ENCODE measurements at regions not wholly inside any gene's neighbourhood (a gene's known extent, or its start where the extent isn't known, plus 50 kb on each side); places are given as distances from the start of the nearest gene placed in this dataset.
A peak's percentile ranks its signal among the peaks of the same experiment; 100 is the strongest.

DNA sequence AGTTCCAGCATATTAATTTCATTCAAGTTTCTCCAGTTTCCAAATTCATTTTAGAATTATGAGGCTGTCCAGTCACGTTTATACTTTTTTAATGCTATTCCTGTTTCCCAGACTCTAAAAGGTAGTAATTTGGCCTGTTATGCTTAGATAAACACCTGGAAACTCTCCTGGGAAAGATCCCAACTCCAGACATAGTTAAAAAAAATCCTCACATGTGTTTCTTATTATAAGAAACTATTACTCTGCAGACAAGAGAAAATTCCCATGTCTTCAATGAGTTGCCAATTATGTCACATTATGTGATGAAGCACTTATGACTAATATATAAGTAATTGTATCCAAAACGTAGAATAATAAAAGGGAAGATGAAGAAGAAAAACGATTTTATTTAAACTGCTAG lies 137.1 kb upstream of the TMC3 start:
- DNase-seq = peak; percentile 94

DNA sequence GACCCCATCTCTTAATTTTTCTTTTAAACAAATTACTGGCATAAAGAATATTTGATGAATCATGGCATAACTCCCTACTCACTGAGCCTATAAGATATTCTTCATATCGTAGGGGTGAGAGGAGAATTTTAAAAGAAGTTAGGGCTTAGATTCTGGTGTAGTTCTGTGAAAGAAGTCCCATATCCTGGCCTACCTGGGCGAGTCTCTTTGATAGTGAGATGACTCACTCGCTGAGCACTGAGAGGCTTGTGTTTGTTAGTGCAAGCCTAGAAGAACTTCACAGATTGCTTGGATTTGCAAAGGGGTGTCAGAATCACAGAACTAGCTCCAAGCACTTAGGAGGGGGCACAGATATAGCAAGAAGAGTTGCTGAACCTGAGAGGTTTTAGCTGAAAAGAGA lies 133.8 kb upstream of the TMC3 start:
- DNase-seq = no peak

DNA sequence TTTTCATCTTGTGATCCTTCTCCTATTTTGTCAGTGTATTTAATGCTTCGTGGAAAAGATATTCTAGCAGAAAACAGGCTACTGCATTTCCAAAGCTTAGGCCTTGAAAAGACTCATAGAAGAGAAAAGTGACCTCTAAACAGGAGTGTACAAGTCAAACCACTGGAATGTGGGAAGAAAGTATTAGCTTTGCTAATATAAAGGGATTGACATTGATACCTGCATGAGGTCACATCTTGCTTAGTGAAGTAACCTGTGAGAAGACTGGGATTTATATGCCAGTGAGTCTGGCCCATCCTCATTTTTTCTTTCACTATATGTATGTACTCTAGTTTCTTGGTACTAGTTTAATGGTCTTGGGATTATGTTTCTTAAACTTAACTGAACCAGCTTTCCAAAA lies 132.9 kb upstream of the TMC3 start:
- no peak for DNase-seq

DNA sequence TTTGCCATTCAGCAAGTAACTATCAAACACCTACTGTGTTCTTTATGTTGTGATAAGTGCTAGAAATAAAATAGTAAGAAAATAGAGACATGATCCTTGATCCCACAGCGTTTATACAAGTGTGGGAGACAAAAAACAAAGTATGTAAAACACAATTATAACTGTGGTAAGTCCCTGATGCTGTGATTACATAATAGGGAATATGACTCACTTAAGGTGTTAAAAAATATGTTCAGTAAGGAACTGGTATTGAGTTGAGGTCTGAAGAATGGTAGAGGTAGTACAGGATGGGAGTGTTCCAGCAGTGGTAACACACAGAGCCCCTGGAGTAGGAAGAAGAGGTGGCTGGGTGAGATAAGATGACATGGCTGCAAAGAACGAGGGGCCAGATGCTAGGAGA lies 132.1 kb upstream of the TMC3 start:
- no peak for DNase-seq

GRCh38 chr15:81504170-81504905 lies 130.3 kb upstream of the TMC3 start:
- DNase-seq = peak; percentile 86

DNA sequence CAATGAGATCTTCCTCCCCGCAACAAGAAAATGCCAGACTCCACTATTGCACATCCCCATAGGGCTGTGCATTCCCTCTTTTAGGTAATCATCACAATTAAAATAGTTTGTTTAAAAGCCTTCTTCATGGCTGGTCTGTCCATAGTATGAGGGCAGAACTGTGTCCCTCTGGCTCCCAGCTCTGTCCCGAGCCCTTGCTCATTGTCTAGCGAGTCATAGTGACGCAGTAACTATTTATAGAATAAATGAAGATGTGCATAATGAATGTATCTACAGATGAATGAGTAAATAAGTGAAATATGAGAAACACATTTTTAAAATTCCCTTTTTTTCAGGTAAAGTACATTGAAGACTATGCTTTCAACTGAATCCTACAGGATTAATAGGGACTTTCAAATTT lies 128.4 kb upstream of the TMC3 start:
- DNase-seq = no peak

GRCh38 chr15:81500081-81500480 lies 126.1 kb upstream of the TMC3 start:
- DNase-seq = no peak

- no peak for DNase-seq
These were observed 124.3 kb upstream of the TMC3 start for GRCh38 chr15:81498294-81498693.

GRCh38 chr15:81497238-81497637 lies 123.2 kb upstream of the TMC3 start:
- DNase-seq = no peak

GRCh38 chr15:81495780-81496467 lies 121.9 kb upstream of the TMC3 start:
- DNase-seq = no peak

DNA sequence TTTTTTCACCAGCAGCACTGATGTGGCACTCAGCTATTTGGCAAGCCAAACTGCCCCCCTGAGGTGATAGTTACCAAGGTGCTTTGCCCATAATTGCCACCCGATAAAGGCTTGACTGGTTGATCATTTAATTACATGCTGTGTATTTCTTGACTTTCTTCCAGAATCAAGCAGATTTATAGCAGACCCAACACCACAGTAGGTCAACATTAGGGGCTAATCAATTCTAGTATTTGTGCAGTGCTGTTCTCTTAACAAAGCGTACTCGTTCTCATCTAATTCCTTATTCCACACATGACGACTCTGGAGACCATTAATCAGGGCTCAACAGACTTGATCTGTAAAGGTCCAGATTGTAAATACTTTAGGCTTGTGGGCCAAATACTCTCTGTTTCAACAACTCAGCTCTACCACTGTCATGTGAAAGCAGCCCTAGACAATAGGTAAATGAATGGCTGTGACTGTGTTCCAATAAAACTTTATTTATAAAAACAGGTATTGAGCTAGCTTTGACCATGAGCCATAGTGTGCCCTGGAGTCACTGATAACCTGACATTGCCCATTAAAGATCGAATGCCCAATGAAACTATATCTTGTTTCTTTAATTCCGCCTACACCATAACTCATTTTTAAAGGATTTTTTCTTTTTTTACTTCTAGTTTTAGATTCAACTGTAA lies 119.1 kb upstream of the TMC3 start:
- no peak for DNase-seq

DNA sequence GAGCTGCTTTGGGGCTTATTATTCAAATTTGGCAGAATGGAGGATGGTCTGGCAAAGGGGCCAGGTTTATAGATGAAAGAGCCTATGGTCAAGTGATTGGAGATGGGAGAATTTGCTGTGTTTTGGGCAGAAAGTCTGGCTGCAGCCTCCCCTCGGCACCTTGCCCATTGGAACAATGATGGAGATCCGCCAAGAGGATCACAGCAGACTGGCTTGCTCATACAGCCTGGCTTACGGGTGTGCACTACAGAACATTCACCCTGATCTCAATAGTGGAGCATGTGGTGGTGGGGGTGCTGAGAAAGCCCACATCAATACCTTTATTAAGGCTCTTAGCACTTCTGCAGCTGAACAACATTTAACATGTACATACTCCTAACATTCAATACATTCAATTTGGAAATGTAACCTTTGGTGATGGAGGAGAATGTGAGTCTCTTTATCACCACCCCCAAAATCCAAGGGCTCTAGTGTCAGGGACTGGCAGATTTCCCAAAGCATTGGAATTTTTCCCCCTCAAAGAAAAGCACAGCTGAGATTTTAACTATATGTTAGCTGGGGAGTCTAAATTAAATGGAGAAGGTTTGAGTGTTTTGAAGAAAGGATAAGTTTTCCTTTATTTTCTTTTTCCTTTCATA lies 118.4 kb upstream of the TMC3 start:
- DNase-seq = peak; percentile 91

DNA sequence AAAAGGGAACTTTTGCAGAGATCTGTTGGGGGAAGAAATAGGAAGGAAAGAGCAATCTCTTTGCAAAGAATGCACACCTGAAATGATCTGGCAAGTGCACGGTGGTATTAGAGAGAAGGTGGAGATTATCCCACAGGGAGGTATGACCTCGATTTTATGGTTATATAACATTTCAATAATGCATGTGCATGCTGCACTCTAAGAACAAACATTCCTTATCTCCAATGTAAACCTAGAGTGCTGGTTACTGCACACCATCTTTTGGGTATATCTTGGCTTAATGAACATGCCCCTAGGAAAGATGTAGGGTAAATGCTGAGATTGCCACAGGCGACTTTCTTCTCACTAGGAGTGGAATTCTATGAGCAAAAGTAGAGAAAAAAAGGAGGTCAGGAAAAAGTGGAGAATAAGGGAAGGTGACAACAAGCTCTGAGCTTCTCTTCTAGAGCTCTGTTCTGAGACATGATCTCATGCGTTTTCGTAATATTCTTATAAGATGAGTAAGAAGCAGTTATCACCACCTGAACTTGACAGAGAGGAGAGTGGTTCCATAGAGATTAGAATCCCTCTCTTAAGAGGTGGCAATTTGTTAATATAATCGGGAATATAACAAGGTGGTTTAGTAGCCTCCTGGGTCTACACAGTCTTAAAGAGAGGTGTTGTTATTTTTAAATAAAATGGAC lies 117.5 kb upstream of the TMC3 start:
- DNase-seq = peak; percentile 67

DNA sequence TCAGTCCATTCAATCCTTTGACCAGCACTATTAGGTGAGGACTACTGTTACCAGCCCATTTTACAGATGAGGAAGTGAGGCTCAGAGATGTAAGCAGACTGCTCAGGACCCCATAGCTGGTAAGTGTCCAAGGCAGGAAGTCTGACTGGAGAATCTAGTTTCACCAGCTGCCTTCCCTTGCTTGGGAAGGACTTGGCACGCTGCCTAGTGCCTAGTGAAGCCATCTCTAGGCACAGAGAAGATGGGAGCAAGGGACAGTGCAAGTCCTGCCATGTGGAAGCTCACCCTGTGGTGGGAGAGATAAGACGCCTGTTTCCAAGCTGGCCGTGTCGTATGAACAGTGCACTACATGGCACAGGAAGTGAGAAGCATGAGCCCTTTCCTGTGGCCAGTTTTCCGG lies 111.8 kb upstream of the TMC3 start:
- no peak for DNase-seq

DNA sequence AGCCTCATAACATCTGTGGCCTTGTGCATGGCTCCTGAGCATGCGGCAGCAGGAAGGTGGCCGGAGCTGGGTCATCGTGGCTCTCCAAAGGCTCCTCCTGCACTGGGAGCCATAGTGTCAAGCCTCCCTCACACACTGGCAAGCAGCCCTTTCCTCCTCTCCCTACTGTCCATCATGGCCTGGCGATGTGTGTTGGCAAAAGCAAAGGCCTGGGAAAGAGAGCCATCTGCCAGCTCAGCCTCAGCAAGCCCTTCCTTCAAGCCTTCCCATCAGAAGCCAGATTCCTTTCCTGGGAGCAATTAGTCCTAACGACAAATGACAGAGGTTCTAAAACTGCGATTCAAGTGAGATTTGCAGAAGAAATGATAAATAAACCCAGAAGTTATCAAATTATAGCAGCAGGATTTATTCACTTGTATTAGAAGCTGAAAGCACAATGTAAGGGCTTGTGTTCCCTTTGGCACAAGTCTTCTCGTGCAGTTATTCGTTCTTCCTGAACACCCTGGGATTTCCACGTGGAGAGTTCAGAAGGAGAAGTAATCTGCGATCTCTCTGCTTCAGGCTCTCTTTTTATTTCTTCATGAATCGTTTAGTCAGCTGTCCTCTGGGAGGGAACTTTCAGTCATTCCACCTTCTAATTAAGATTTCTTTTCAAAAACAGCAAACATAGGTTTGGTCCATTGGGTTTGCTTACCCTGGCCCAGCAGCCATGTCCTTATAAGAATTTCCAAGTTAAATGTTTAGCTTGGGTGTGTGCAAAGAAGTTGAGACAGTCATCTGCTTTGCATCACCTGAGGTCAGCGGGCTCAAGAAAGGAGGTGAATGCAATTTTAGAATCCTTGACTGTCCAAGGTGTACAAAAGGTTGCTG lies 110.3 kb upstream of the TMC3 start:
- no peak for DNase-seq

DNA sequence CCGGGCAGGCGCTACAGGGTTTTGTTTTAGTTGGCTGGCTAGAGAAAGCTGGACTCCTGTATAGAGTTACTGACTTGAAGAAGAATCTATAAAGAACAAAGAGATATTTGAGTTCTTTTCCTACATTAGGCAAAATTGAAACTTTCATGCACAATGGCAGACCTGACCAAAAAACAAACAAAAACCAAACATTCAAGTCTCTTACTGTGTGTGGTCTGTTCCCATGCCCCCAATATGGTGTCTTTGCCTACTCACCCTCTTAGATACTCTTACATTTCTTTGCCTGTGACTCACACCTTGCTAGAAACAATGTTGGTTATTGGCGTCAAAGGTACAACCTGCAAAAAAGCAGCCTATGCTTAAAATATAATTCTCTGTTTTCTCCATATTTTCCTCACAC lies 109.5 kb upstream of the TMC3 start:
- no peak for DNase-seq

DNA sequence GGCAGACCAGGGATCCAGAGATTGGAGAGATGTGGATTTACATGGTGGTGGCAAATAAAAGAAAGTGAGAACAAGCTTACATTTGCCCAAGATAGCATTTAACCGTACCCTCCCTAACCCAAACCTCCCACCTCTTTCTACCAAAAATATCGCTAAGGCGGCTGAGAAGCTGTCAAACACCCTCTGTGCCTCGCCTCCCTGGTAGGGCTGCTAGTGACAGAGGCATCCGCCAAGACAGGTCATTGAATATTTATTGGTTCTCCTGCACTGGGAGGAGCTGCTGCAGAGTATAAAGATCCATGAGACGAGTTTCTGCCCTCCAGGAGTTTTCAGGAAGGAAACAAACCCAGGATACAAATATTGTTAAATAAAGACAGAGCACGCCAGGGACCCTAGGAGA lies 107.3 kb upstream of the TMC3 start:
- no peak for DNase-seq

DNA sequence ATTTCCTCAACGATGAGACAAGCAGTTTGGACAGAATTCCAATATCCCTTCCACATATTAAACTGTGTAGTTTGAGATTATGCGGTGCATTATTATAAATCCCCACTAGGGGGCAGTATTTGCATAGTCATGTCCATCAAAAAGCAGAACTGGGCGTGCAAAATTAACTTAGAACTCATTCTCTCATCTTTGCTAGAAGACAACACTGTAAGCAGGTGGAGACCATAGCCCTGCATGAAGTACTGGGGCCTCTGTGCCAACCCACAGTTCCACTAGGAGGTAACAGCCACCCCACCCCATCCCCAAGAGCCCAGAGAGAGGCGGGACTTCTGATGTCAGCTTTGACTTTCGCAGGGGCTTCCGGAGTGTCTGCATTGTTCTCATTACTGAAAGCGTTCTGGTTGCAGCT lies 106.6 kb upstream of the TMC3 start:
- DNase-seq = peak; percentile 74

DNA sequence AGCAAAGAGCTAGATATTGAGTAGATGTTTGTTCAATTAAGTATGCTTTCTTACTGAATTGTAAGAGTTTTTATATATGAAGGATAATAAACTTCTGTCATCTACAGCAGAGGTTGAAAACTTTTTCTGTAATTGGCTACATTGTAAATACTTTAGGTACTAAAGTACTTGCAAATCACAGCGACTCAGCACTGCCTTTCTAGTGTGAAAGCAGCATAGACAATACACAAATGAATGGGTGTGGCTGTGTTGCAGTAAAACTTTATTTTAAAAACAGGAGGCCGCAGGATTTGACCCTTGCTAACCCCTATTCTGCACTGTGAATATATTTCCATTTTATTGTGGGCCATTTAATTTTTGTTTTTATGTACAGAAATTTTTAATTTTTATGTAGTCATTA lies 104.3 kb upstream of the TMC3 start:
- no peak for DNase-seq

GRCh38 chr15:81475926-81476325 lies 101.9 kb upstream of the TMC3 start:
- DNase-seq = no peak

GRCh38 chr15:81475471-81475870 lies 101.5 kb upstream of the TMC3 start:
- DNase-seq = peak; percentile 21

- DNase-seq = no peak
These were observed 99.9 kb upstream of the TMC3 start for GRCh38 chr15:81473946-81474345.
